PC-3 (cell line): ENCODE measurements at regions not wholly inside any gene's neighbourhood (a gene's known extent, or its start where the extent isn't known, plus 50 kb on each side); places are given as distances from the start of the nearest gene placed in this dataset.

Experiments
- ATAC-seq: fragments of 200-7000 bp; cut with Tn5 transposase; 2 replicates; pipeline ENCODE4 v1.9.1; 2020; ENCODE audit warnings: mild to moderate bottlenecking, moderate library complexity
- BruUV-seq: library from RNA; stranded (reverse); fragments of 400-500 nt; replicated peaks from 2 replicates; lab custom pipeline; 2021; lab: Mats Ljungman, UMichigan
- CTCF ChIA-PET: fragments of 300-600 bp; sonication (Branson Sonifier 250); formaldehyde crosslinking; loops from one replicate; lab custom pipeline; 2022; ENCODE audit warnings: antibody characterized with exemption; lab: Charles Lee
- POLR2A ChIA-PET: fragments of 300-600 bp; sonication (Branson Sonifier 250); formaldehyde crosslinking; loops from one replicate; lab custom pipeline; 2022; ENCODE audit warnings: antibody characterized with exemption; ENCODE audit not compliant: unreplicated experiment; lab: Charles Lee
- DNase-seq: peaks from one replicate; pipeline ENCODE4 v3.0.0-alpha.2; 2015
- H2AFZ ChIP-seq: fragments of 300-600 bp; sonication (generic); 2 replicates; pipeline ENCODE4 v1.6.0; 2016; ENCODE audit warnings: antibody characterized with exemption, low read length
- H3F3A ChIP-seq: fragments of 300-600 bp; sonication (generic); one replicate; pipeline ENCODE4 v1.6.0; 2017; ENCODE audit warnings: antibody characterized with exemption, low read length, control low read depth, mild to moderate bottlenecking; ENCODE audit not compliant: unreplicated experiment
- H3K27ac ChIP-seq: fragments of 300-600 bp; sonication (generic); 2 replicates; pipeline ENCODE4 v1.5.1; 2016; ENCODE audit warnings: mild to moderate bottlenecking, low read length
- H3K27me3 ChIP-seq: fragments of 300-600 bp; sonication (generic); 2 replicates; pipeline ENCODE4 v1.6.1; 2016; ENCODE audit warnings: low read length, mixed read lengths
- H3K36me3 ChIP-seq: fragments of 300-600 bp; sonication (generic); 2 replicates; pipeline ENCODE4 v1.6.1; 2016; ENCODE audit warnings: low read depth, mixed run types, low read length, mixed read lengths
- H3K4me1 ChIP-seq: fragments of 300-600 bp; sonication (generic); 2 replicates; pipeline ENCODE4 v1.5.1; 2016; ENCODE audit warnings: low read length; ENCODE audit not compliant: insufficient read depth
- H3K4me2 ChIP-seq: fragments of 300-600 bp; sonication (generic); 2 replicates; pipeline ENCODE4 v1.6.0; 2016; ENCODE audit warnings: low read length
- H3K4me3 ChIP-seq: fragments of 300-600 bp; sonication (generic); 2 replicates; pipeline ENCODE4 v1.5.1; 2016; ENCODE audit warnings: mild to moderate bottlenecking, low read length, mixed read lengths
- H3K79me2 ChIP-seq: fragments of 300-600 bp; sonication (generic); 2 replicates; pipeline ENCODE4 v1.6.1; 2017; ENCODE audit warnings: low read length, mixed read lengths
- H3K9ac ChIP-seq: fragments of 300-600 bp; sonication (generic); 2 replicates; pipeline ENCODE4 v1.6.0; 2016; ENCODE audit warnings: mild to moderate bottlenecking, low read length
- H3K9me2 ChIP-seq: fragments of 300-600 bp; sonication (generic); replicated peaks from 2 replicates; pipeline ENCODE4 v1.6.1; 2016; ENCODE audit warnings: mixed run types, low read length, mixed read lengths
- H3K9me3 ChIP-seq: fragments of 300-600 bp; sonication (generic); 2 replicates; pipeline ENCODE4 v1.6.1; 2016; ENCODE audit warnings: low read length, mixed read lengths
- H4K20me1 ChIP-seq: fragments of 300-600 bp; sonication (generic); 2 replicates; pipeline ENCODE4 v1.6.1; 2016; ENCODE audit warnings: low read length, mixed read lengths
- CTCF ChIP-seq: fragments of 300-600 bp; sonication (generic); conservative IDR thresholded peaks from 2 replicates; pipeline ENCODE4 v1.5.1; 2017; ENCODE audit warnings: antibody characterized with exemption, low read depth, mild to moderate bottlenecking, low read length
- EZH2 ChIP-seq: fragments of 300-600 bp; sonication (generic); IDR thresholded peaks from one replicate; pipeline ENCODE4 v1.6.1; 2017; ENCODE audit warnings: antibody characterized with exemption, mild to moderate bottlenecking, low read length; ENCODE audit not compliant: unreplicated experiment
- EZH2phosphoT487 ChIP-seq: fragments of 300-600 bp; sonication (generic); IDR thresholded peaks from 2 replicates; pipeline ENCODE4 v1.6.1; 2018; ENCODE audit warnings: mild to moderate bottlenecking, antibody characterized with exemption, low read length, borderline replicate concordance
- intact Hi-C: fragments of 100-400 bp; cut with micrococcal nuclease; formaldehyde crosslinking; loops from 2 replicates; pipeline ENCODE4 v1.9.0; 2023

- Histone ChIP-seq H2AFZ (no peak overlapping the region), H3K9me3 (no peaks in the 10 kb centered on the region), H4K20me1 (no peaks in the 10 kb centered on the region), H3K9ac (no peak overlapping the region), H3K27ac (no peak overlapping the region), H3K4me3 (no peak overlapping the region), H3K4me2 (no peak overlapping the region), H3K9me2 (no peaks in the 10 kb centered on the region), H3K27me3 (no peaks in the 10 kb centered on the region), H3K4me1 (no peaks in the 10 kb centered on the region; the same call in 1 of the 2 replicates), H3K79me2 (no peaks in the 10 kb centered on the region), H3K36me3 (no peaks in the 10 kb centered on the region), H3F3A (no peaks in the 10 kb centered on the region)
- no TSS peak for BruUV-seq
- no peak for ATAC-seq
- POLR2A ChIA-PET = no interaction called here
- CTCF ChIA-PET = no interaction called here
- no peak for TF ChIP-seq EZH2
- TF ChIP-seq EZH2phosphoT487 = no peak
- TF ChIP-seq CTCF = no peak; the same call in 1 of the 2 replicates
- intact Hi-C loops = no loop called here
- peak; percentile 23 for DNase-seq
These were observed 92.9 kb upstream of the RCN1 start for GRCh38 chr11:31997955-31998354.

- intact Hi-C loops = no loop called here
- CTCF ChIA-PET = no interaction called here
- H2AFZ ChIP-seq = no peak overlapping the region
These were observed 94.6 kb upstream of the RCN1 start for GRCh38 chr11:31996159-31996881.

More at GRCh38 chr11:31996159-31996881, 94.6 kb upstream of the RCN1 start:
- Histone ChIP-seq H3K79me2 (no peaks in the 10 kb centered on the region), H4K20me1 (no peaks in the 10 kb centered on the region), H3K4me2 (peak overlapping the region; percentile 67; the same call in 1 of the 2 replicates), H3K4me3 (no peak overlapping the region), H3K36me3 (no peaks in the 10 kb centered on the region), H3K9me3 (no peaks in the 10 kb centered on the region), H3K4me1 (no peaks in the 10 kb centered on the region; the same call in 1 of the 2 replicates), H3K27me3 (no peaks in the 10 kb centered on the region), H3K9me2 (no peaks in the 10 kb centered on the region), H3K9ac (no peak overlapping the region), H3F3A (no peaks in the 10 kb centered on the region), H3K27ac (no peak overlapping the region)
- DNase-seq (no peak), ATAC-seq (no peak)
- TF ChIP-seq EZH2phosphoT487 (no peak), CTCF (no peak), EZH2 (no peak)
- POLR2A ChIA-PET = no interaction called here
- no TSS peak for BruUV-seq
